ENCODE measurements at regions not wholly inside any gene's neighbourhood (a gene's known extent, or its start where the extent isn't known, plus 50 kb on each side); places are given as distances from the start of the nearest gene placed in this dataset.

GRCh38 chr1:88068407-88068960 is 615.6 kb upstream of the PKN2 start:
- Histone ChIP-seq H3K27me3 (no peaks in the 10 kb centered on the region), H3K4me3 (no peak overlapping the region), H3K9me3 (no peaks in the 10 kb centered on the region), H3K27ac (no peak overlapping the region), H3K36me3 (no peaks in the 10 kb centered on the region), H3K4me1 (no peaks in the 10 kb centered on the region)
- 82 to 85% methylated on average over 5 of the region's 5 CpGs for WGBS, 2 donors
- TF ChIP-seq, protein P1, sequence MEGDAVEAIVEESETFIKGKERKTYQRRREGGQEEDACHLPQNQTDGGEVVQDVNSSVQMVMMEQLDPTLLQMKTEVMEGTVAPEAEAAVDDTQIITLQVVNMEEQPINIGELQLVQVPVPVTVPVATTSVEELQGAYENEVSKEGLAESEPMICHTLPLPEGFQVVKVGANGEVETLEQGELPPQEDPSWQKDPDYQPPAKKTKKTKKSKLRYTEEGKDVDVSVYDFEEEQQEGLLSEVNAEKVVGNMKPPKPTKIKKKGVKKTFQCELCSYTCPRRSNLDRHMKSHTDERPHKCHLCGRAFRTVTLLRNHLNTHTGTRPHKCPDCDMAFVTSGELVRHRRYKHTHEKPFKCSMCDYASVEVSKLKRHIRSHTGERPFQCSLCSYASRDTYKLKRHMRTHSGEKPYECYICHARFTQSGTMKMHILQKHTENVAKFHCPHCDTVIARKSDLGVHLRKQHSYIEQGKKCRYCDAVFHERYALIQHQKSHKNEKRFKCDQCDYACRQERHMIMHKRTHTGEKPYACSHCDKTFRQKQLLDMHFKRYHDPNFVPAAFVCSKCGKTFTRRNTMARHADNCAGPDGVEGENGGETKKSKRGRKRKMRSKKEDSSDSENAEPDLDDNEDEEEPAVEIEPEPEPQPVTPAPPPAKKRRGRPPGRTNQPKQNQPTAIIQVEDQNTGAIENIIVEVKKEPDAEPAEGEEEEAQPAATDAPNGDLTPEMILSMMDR (IDR thresholded peaks at IDR 0.05): no peak
- TF ChIP-seq POLR2A (IDR thresholded peaks at IDR 0.05) (no peak), POLR2AphosphoS5 (IDR thresholded peaks at IDR 0.05) (no peak), EP300 (IDR thresholded peaks at IDR 0.05) (no peak)
- DNase-seq (no peak), ATAC-seq (ENCODE audit: low FRiP score in 2 of 2) (no peak)

DNA sequence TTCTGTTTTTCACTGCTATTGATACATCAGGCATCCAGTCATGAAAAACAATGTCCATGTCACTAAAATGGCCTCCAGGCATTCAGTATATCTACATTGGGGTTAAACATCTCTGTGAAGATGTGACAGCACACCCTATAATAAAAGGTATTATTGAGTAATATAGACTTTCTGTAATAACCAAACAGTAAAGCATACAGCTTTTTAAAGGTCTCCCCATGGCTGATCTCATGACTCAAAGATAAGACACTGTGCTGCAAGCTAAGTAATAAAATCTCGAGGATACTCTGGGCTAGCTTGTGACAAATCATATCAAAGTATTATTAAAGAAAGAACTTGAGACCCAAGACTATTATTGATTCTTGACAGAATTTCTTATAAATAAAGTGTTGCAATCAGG is 613.1 kb upstream of the PKN2 start:
- H3K36me3 ChIP-seq: no peaks in the 10 kb centered on the region
- DNase-seq: no peak

GRCh38 chr1:88074661-88075060 is 609.4 kb upstream of the PKN2 start:
- no peaks in the 10 kb centered on the region for H3K36me3 ChIP-seq
- H3K9me3 ChIP-seq: no peaks in the 10 kb centered on the region
- H3K27ac ChIP-seq: no peak overlapping the region
- no peak overlapping the region for H3K4me3 ChIP-seq
- H3K4me1 ChIP-seq: no peaks in the 10 kb centered on the region
- ATAC-seq (ENCODE audit: low FRiP score in 2 of 2) (no peak), DNase-seq (no peak)
- H3K27me3 ChIP-seq: no peaks in the 10 kb centered on the region
- 72 to 86% methylated on average over 2 of the region's 2 CpGs for WGBS, 2 donors
- TF ChIP-seq EP300 (IDR thresholded peaks at IDR 0.05) (no peak), POLR2AphosphoS5 (IDR thresholded peaks at IDR 0.05) (no peak), POLR2A (IDR thresholded peaks at IDR 0.05) (no peak)
- TF ChIP-seq, protein P1 (IDR thresholded peaks at IDR 0.05): no peak

More for the DNA sequence above, 613.1 kb upstream of the PKN2 start:
- TF ChIP-seq POLR2A (IDR thresholded peaks at IDR 0.05) (no peak), EP300 (IDR thresholded peaks at IDR 0.05) (no peak), POLR2AphosphoS5 (IDR thresholded peaks at IDR 0.05) (no peak)
- TF ChIP-seq, protein P1 (IDR thresholded peaks at IDR 0.05): no peak
- Histone ChIP-seq H3K4me1 (no peaks in the 10 kb centered on the region), H3K27me3 (no peaks in the 10 kb centered on the region), H3K4me3 (no peak overlapping the region), H3K27ac (no peak overlapping the region), H3K9me3 (no peaks in the 10 kb centered on the region)
- 76 to 86% methylated on average over 1 of the region's 1 CpG for WGBS, 2 donors
- ATAC-seq (ENCODE audit: low FRiP score in 2 of 2): no peak

DNA sequence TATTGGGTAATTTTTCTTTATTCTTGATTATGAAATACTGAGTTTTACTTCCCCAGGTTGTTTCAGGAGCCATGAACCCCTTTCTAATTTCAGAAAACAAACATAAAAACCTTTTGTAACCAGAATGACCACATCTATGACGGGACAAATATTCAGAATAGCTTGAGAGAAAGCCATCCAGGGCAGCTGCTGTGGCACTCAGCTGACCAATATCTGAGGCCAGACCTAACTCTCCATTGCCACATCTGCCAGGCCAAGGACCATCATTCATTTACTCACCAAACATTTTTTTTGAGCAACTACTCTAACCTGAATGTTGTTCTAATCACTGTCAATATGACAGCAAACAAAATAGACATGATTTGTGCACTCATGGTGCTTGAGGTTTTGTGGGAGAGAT is 608.3 kb upstream of the PKN2 start:
- Histone ChIP-seq H3K27me3 (no peaks in the 10 kb centered on the region), H3K4me1 (no peaks in the 10 kb centered on the region), H3K36me3 (no peaks in the 10 kb centered on the region), H3K4me3 (no peak overlapping the region), H3K9me3 (no peaks in the 10 kb centered on the region), H3K27ac (no peak overlapping the region)
- TF ChIP-seq POLR2AphosphoS5 (IDR thresholded peaks at IDR 0.05) (no peak), EP300 (IDR thresholded peaks at IDR 0.05) (no peak), POLR2A (IDR thresholded peaks at IDR 0.05) (no peak)
- TF ChIP-seq, protein P1 (IDR thresholded peaks at IDR 0.05): no peak
- ATAC-seq (ENCODE audit: low FRiP score in 2 of 2) (no peak), DNase-seq (no peak)
- WGBS, 2 donors: 56 to 62% methylated on average over 1 of the region's 1 CpG

- ATAC-seq (ENCODE audit: low FRiP score in 2 of 2): no peak
- WGBS, 2 donors: 81 to 89% methylated on average over 1 of the region's 1 CpG
These were observed 605.0 kb upstream of the PKN2 start for GRCh38 chr1:88079036-88079435.

More at GRCh38 chr1:88079036-88079435, 605.0 kb upstream of the PKN2 start:
- no peak overlapping the region for H3K27ac ChIP-seq
- H3K27me3 ChIP-seq: no peaks in the 10 kb centered on the region
- TF ChIP-seq, protein P1 (IDR thresholded peaks at IDR 0.05): no peak
- TF ChIP-seq POLR2A (IDR thresholded peaks at IDR 0.05) (no peak), EP300 (IDR thresholded peaks at IDR 0.05) (no peak), POLR2AphosphoS5 (IDR thresholded peaks at IDR 0.05) (no peak)
- no peaks in the 10 kb centered on the region for H3K36me3 ChIP-seq
- H3K9me3 ChIP-seq: no peaks in the 10 kb centered on the region
- no peak for DNase-seq
- no peak overlapping the region for H3K4me3 ChIP-seq
- H3K4me1 ChIP-seq: no peaks in the 10 kb centered on the region
